H1 (cell line): ENCODE measurements at regions not wholly inside any gene's neighbourhood (a gene's known extent, or its start where the extent isn't known, plus 50 kb on each side); places are given as distances from the start of the nearest gene placed in this dataset.

Experiments
- CTCF ChIA-PET: fragments of 300-600 bp; sonication (Branson Sonifier 250); formaldehyde crosslinking; loops from one replicate; lab custom pipeline; 2021; ENCODE audit not compliant: partially characterized antibody; lab: Charles Lee
- POLR2A ChIA-PET: fragments of 300-600 bp; sonication (Branson Sonifier 250); formaldehyde crosslinking; loops from one replicate; lab custom pipeline; 2021; ENCODE audit warnings: inconsistent platforms; ENCODE audit not compliant: partially characterized antibody; lab: Charles Lee
- DNase-seq, 2 experiments: peaks; one replicate each; pipeline versions ENCODE4 v3.0.0 to v3.0.0-alpha.2; 2010 to 2022; ENCODE audit warnings: low spot score in 2 of 2, low read depth in 1 of 2, mixed read lengths in 1 of 2
- FAIRE-seq: peaks from 2 replicates; lab custom pipeline; 2011; peaks lifted over from hg19 to GRCh38; lab: Jason Lieb, UNC
- H2AFZ ChIP-seq: 2 replicates; pipeline ENCODE4 v1.8.1; 2012; ENCODE audit warnings: low read length, inconsistent platforms
- H2AK5ac ChIP-seq: 2 replicates; pipeline ENCODE4 v1.6.1; 2013; ENCODE audit warnings: low read depth, low read length
- H2BK120ac ChIP-seq: replicated peaks from 2 replicates; pipeline ENCODE3; 2013; ENCODE audit warnings: low read depth, low read length, inconsistent platforms
- H2BK12ac ChIP-seq: 2 replicates; pipeline ENCODE4 v1.6.1; 2013; ENCODE audit warnings: low read depth, low read length
- H2BK15ac ChIP-seq: 2 replicates; pipeline ENCODE4 v1.6.1; 2013; ENCODE audit warnings: low read length
- H2BK20ac ChIP-seq: 2 replicates; pipeline ENCODE4 v1.6.1; 2013; ENCODE audit warnings: low read length
- H2BK5ac ChIP-seq: 2 replicates; pipeline ENCODE4 v1.6.1; 2013; ENCODE audit warnings: low read depth, low read length
- H3K14ac ChIP-seq: 2 replicates; pipeline ENCODE4 v1.6.1; 2013; ENCODE audit warnings: inconsistent platforms; ENCODE audit not compliant: insufficient read length
- H3K18ac ChIP-seq: 2 replicates; pipeline ENCODE4 v1.6.1; 2013; ENCODE audit warnings: low read length; ENCODE audit errors: extremely low read depth
- H3K23ac ChIP-seq: 2 replicates; pipeline ENCODE4 v1.6.1; 2013; ENCODE audit warnings: inconsistent platforms; ENCODE audit not compliant: insufficient read length
- H3K23me2 ChIP-seq: 2 replicates; pipeline ENCODE4 v1.6.1; 2013; ENCODE audit warnings: low read depth, low read length
- H3K27ac ChIP-seq: 2 replicates; pipeline ENCODE4 v1.6.1; 2011; ENCODE audit warnings: low read depth, low read length, inconsistent platforms
- H3K27me3 ChIP-seq, 4 experiments: replicated peaks in 1 of 4; 1 replicate in 1 of 4; 2 replicates in 3 of 4; pipeline versions ENCODE4 v1.6.1 to v1.8.1; 2011 to 2013; ENCODE audit warnings: low read length in 3 of 4, mild to moderate bottlenecking in 3 of 4, inconsistent platforms in 2 of 4, mixed read lengths in 2 of 4, moderate library complexity in 1 of 4; ENCODE audit not compliant: control insufficient read depth in 3 of 4, insufficient read depth in 3 of 4; ENCODE audit errors: extremely low read depth in 1 of 4
- H3K36me3 ChIP-seq, 4 experiments: 2 replicates each; pipeline versions ENCODE4 v1.6.1 to v1.8.1; 2011 to 2013; ENCODE audit warnings: mild to moderate bottlenecking in 4 of 4, low read length in 3 of 4, moderate library complexity in 2 of 4, control low read depth in 1 of 4, inconsistent platforms in 1 of 4; ENCODE audit not compliant: insufficient read depth in 4 of 4, control insufficient read depth in 2 of 4
- H3K4ac ChIP-seq: replicated peaks from 2 replicates; pipeline ENCODE3; 2013; ENCODE audit warnings: low read length, low read depth, mixed read lengths, inconsistent platforms; ENCODE audit not compliant: insufficient read length
- H3K4me1 ChIP-seq, 4 experiments: replicated peaks in 1 of 4; 1 replicate in 1 of 4; 2 replicates in 3 of 4; pipeline versions ENCODE4 v1.6.1 to v1.8.1; 2011 to 2013; ENCODE audit warnings: low read length in 3 of 4, inconsistent platforms in 2 of 4, mixed read lengths in 1 of 4; ENCODE audit not compliant: insufficient read depth in 4 of 4, control insufficient read depth in 3 of 4
- H3K4me2 ChIP-seq, 2 experiments: 2 replicates each; pipeline versions ENCODE4 v1.6.1 to v1.8.1; 2011 to 2013; ENCODE audit warnings: low read depth in 2 of 2, low read length in 2 of 2, control low read depth in 1 of 2, inconsistent platforms in 1 of 2, mild to moderate bottlenecking in 1 of 2; ENCODE audit not compliant: insufficient read depth in 1 of 2
- H3K4me3 ChIP-seq, 4 experiments: fragments of 200-600, 300-600 bp in 1 of 4; sonication (generic), shearing (Covaris generic), sonication (Bioruptor Twin) in 1 of 4; 2 replicates each; pipeline versions ENCODE4 v1.5.1 to v1.8.1; 2011 to 2016; ENCODE audit warnings: low read length in 4 of 4, low read depth in 3 of 4, control low read depth in 2 of 4, inconsistent platforms in 2 of 4, mild to moderate bottlenecking in 2 of 4, mixed read lengths in 1 of 4, moderate library complexity in 1 of 4; ENCODE audit not compliant: insufficient read depth in 2 of 4; ENCODE audit errors: extremely low read depth in 1 of 4
- H3K56ac ChIP-seq: replicated peaks from 2 replicates; pipeline ENCODE3; 2013; ENCODE audit warnings: low read depth, mild to moderate bottlenecking, mixed read lengths, low read length, inconsistent platforms; ENCODE audit not compliant: insufficient read length
- H3K79me1 ChIP-seq: 2 replicates; pipeline ENCODE4 v1.6.1; 2013; ENCODE audit warnings: low read depth, low read length, control low read depth
- H3K79me2 ChIP-seq, 2 experiments: 2 replicates each; pipeline versions ENCODE4 v1.6.1 to v1.8.1; 2012 to 2013; ENCODE audit warnings: low read length in 2 of 2, mild to moderate bottlenecking in 2 of 2, inconsistent platforms in 1 of 2; ENCODE audit not compliant: insufficient read depth in 2 of 2, control insufficient read depth in 1 of 2
- H3K9ac ChIP-seq, 4 experiments: replicated peaks in 1 of 4; 1 replicate in 1 of 4; 2 replicates in 3 of 4; pipeline versions ENCODE4 v1.6.1 to v1.8.1; 2011 to 2013; ENCODE audit warnings: low read depth in 3 of 4, low read length in 3 of 4, control low read depth in 2 of 4, mild to moderate bottlenecking in 2 of 4, moderate library complexity in 2 of 4, inconsistent platforms in 1 of 4; ENCODE audit errors: extremely low read depth in 1 of 4
- H3K9me3 ChIP-seq, 2 experiments: 2 replicates each; pipeline versions ENCODE4 v1.6.1 to v1.8.1; 2012 to 2013; ENCODE audit warnings: mild to moderate bottlenecking in 2 of 2, moderate library complexity in 2 of 2, control low read depth in 1 of 2, inconsistent platforms in 1 of 2, low read depth in 1 of 2, low read length in 1 of 2, mixed read lengths in 1 of 2; ENCODE audit not compliant: insufficient read depth in 2 of 2
- H4K20me1 ChIP-seq, 2 experiments: replicated peaks in 1 of 2; 2 replicates each; pipeline versions ENCODE3 to v1.8.1; 2011 to 2013; ENCODE audit warnings: inconsistent platforms in 2 of 2, low read length in 2 of 2, mild to moderate bottlenecking in 1 of 2; ENCODE audit not compliant: insufficient read depth in 2 of 2, control insufficient read depth in 1 of 2
- H4K5ac ChIP-seq: 2 replicates; pipeline ENCODE4 v1.6.1; 2013; ENCODE audit warnings: low read length, low read depth, mixed read lengths, inconsistent platforms; ENCODE audit not compliant: insufficient read length
- H4K8ac ChIP-seq: 2 replicates; pipeline ENCODE4 v1.8.0; 2013; ENCODE audit warnings: mild to moderate bottlenecking, moderate library complexity, low read length, inconsistent platforms; ENCODE audit not compliant: insufficient read depth; ENCODE audit errors: extremely low read depth
- H4K91ac ChIP-seq: replicated peaks from 2 replicates; pipeline ENCODE3; 2013; ENCODE audit warnings: low read length, mixed read lengths, inconsistent platforms; ENCODE audit not compliant: insufficient read length
- ATF2 ChIP-seq: IDR thresholded peaks from 2 replicates; pipeline ENCODE4 v1.6.1; 2012; ENCODE audit warnings: low read length, inconsistent platforms
- BACH1 ChIP-seq: IDR thresholded peaks from 2 replicates; pipeline ENCODE4 v1.6.1; 2012; ENCODE audit warnings: low read length, improper control_type of control experiment
- E2F6 ChIP-seq: IDR thresholded peaks from 2 replicates; pipeline ENCODE4 v1.6.1; 2012; ENCODE audit warnings: inconsistent platforms
- GTF2F1 ChIP-seq: IDR thresholded peaks from 2 replicates; pipeline ENCODE4 v1.6.1; 2012; ENCODE audit warnings: low read depth, low read length, improper control_type of control experiment, borderline replicate concordance
- SP2 ChIP-seq: IDR thresholded peaks from 2 replicates; pipeline ENCODE4 v1.6.1; 2012; ENCODE audit warnings: mild to moderate bottlenecking, low read length, inconsistent platforms
- TEAD4 ChIP-seq: IDR thresholded peaks from 2 replicates; pipeline ENCODE4 v1.6.1; 2012; ENCODE audit warnings: low read depth, low read length, inconsistent platforms, mixed read lengths
- WGBS, 2 experiments: shearing (Covaris generic) in 1 of 2; methylation state at CpG; one replicate each; pipeline versions ENCODE4 v1.1.6 to v1.1.7; 2013 to 2015; ENCODE audit warnings: low lambda C conversion rate in 2 of 2, mixed read lengths in 2 of 2, inconsistent platforms in 1 of 2, low coverage in 1 of 2, missing lambda C conversion rate in 1 of 2; ENCODE audit not compliant: insufficient replicate concordance in 2 of 2, insufficient coverage in 1 of 2, insufficient read length in 1 of 2; ENCODE audit errors: extremely low coverage in 1 of 2, missing lambda C conversion rate in 1 of 2; 5-methylcytosine and 5-hydroxymethylcytosine counted together

GRCh38 chr5:117302473-117302872 lies 727.9 kb upstream of the SEMA6A start:
- H3K9ac ChIP-seq, result no peak overlapping the region
- no peaks in the 10 kb centered on the region for H3K23me2 ChIP-seq
- 91% methylated on average over 1 of the region's 1 CpG; no CpG with 5 or more reads in 1 of the 2 experiments for WGBS, 2 experiments
- no peak overlapping the region for H2BK5ac ChIP-seq
- peaks cover 0 to 1% (median 0%) of the 10 kb centered on the region in 4 experiments; a peak in 1 of 7 replicates for H3K27me3 ChIP-seq
- FAIRE-seq (no peak), DNase-seq (no peak)
- H3K4me2 ChIP-seq, result no peak overlapping the region
- no peak overlapping the region for H2BK12ac ChIP-seq
- H3K4ac ChIP-seq, result no peak overlapping the region
- no peak overlapping the region for H3K23ac ChIP-seq
- H3K14ac ChIP-seq, result no peak overlapping the region
- no peak for TF ChIP-seq BACH1
- no peak for TF ChIP-seq TEAD4
- TF ChIP-seq ATF2, result no peak
- TF ChIP-seq E2F6, result no peak
- no peak for TF ChIP-seq SP2
- TF ChIP-seq GTF2F1, result no peak
- H2BK20ac ChIP-seq, result no peak overlapping the region
- H2BK15ac ChIP-seq, result no peak overlapping the region
- no peaks in the 10 kb centered on the region for H3K4me1 ChIP-seq
- H4K5ac ChIP-seq, result no peak overlapping the region
- H4K8ac ChIP-seq, result no peak overlapping the region
- H3K4me3 ChIP-seq, result no peak overlapping the region
- no peak overlapping the region for H3K27ac ChIP-seq
- H2BK120ac ChIP-seq, result no peak overlapping the region
- H2AK5ac ChIP-seq, result no peak overlapping the region
- CTCF ChIA-PET, result no interaction called here
- no peak overlapping the region for H3K18ac ChIP-seq
- no peaks in the 10 kb centered on the region for H3K79me1 ChIP-seq
- H3K36me3 ChIP-seq, result no peaks in the 10 kb centered on the region
- no peaks in the 10 kb centered on the region for H3K79me2 ChIP-seq
- H4K20me1 ChIP-seq, result no peaks in the 10 kb centered on the region
- H2AFZ ChIP-seq, result no peak overlapping the region
- POLR2A ChIA-PET, result no interaction called here
- no peak overlapping the region for H4K91ac ChIP-seq
- no peak overlapping the region for H3K56ac ChIP-seq
- peaks cover 0 to 3% of the 10 kb centered on the region in 2 experiments; a peak in 1 of 4 replicates for H3K9me3 ChIP-seq
